HCT116 (cell line): ENCODE measurements at regions not wholly inside any gene's neighbourhood (a gene's known extent, or its start where the extent isn't known, plus 50 kb on each side); places are given as distances from the start of the nearest gene placed in this dataset.

Experiments used
- ATAC-seq: fragments of 200-7000 bp; cut with Tn5 transposase; 2 replicates; pipeline ENCODE4 v1.9.1; 2020; ENCODE audit warnings: mild to moderate bottlenecking, moderate library complexity
- BruUV-seq: library from RNA; stranded (reverse); fragments of 400-500 nt; replicated peaks from 2 replicates; lab custom pipeline; 2021; lab: Mats Ljungman, UMichigan
- CTCF ChIA-PET: fragments of 300-600 bp; sonication (Branson Sonifier 250); formaldehyde crosslinking; loops from one replicate; lab custom pipeline; 2021; ENCODE audit warnings: antibody characterized with exemption; lab: Charles Lee
- POLR2A ChIA-PET: fragments of 300-600, 350-600 bp; sonication (Branson Sonifier 250); formaldehyde crosslinking; loops from one replicate; lab custom pipeline; 2021; ENCODE audit warnings: antibody characterized with exemption; lab: Charles Lee
- RAD21 ChIA-PET, 2 experiments: fragments of 300-600 bp; sonication (Branson Sonifier 250); formaldehyde crosslinking; loops; one replicate each; lab custom pipeline; 2023; ENCODE audit warnings: low total read pairs in 2 of 2; ENCODE audit not compliant: uncharacterized antibody in 2 of 2, unreplicated experiment in 2 of 2, low non-redundant PET in 1 of 2; lab: Charles Lee
- DNase-seq: peaks from one replicate; pipeline ENCODE4 v3.0.0-alpha.2; 2010; ENCODE audit warnings: low read depth, low spot score
- H2AFZ ChIP-seq: fragments of 200-600 bp; shearing (Covaris generic), sonication (generic); 2 replicates; pipeline ENCODE4 v1.6.1; 2017; ENCODE audit warnings: low read depth, mixed run types, mixed read lengths, antibody characterized with exemption, low read length; ENCODE audit not compliant: poor library complexity, severe bottlenecking
- H3K27ac ChIP-seq: 2 replicates; pipeline ENCODE4 v1.5.1; 2012; ENCODE audit warnings: low read depth, low read length
- H3K27me3 ChIP-seq: fragments of 200-600 bp; sonication (generic); 2 replicates; pipeline ENCODE4 v1.6.1; 2016; ENCODE audit warnings: mixed run types, low read length, mixed read lengths; ENCODE audit not compliant: insufficient read depth
- H3K36me3 ChIP-seq, 2 experiments: fragments of 200-500 bp in 1 of 2; fragments of 200-600 bp in 1 of 2; sonication (Bioruptor generic) in 1 of 2; sonication (generic) in 1 of 2; 2 replicates each; pipeline versions ENCODE4 v1.5.1 to v1.6.1; 2014 to 2016; ENCODE audit warnings: low read length in 2 of 2, inconsistent platforms in 1 of 2, mixed read lengths in 1 of 2, mixed run types in 1 of 2; ENCODE audit not compliant: insufficient read depth in 2 of 2, control insufficient read depth in 1 of 2
- H3K4me1 ChIP-seq, 2 experiments: fragments of 200-600 bp in 1 of 2; sonication (generic) in 1 of 2; 2 replicates each; pipeline versions ENCODE4 v1.5.1 to v1.6.1; 2012 to 2017; ENCODE audit warnings: low read length in 2 of 2, inconsistent platforms in 1 of 2, mild to moderate bottlenecking in 1 of 2, mixed read lengths in 1 of 2, mixed run types in 1 of 2, moderate library complexity in 1 of 2; ENCODE audit not compliant: insufficient read depth in 2 of 2, control insufficient read depth in 1 of 2
- H3K4me2 ChIP-seq: fragments of 200-600 bp; sonication (generic); 2 replicates; pipeline ENCODE4 v1.6.1; 2017; ENCODE audit warnings: mixed run types, low read length, mixed read lengths
- H3K4me3 ChIP-seq, 2 experiments: fragments of 200-600 bp in 1 of 2; sonication (generic) in 1 of 2; replicated peaks in 1 of 2; 2 replicates each; pipeline ENCODE4 v1.5.1; 2011 to 2016; ENCODE audit warnings: low read length in 2 of 2, control low read depth in 1 of 2, low read depth in 1 of 2, mild to moderate bottlenecking in 1 of 2, mixed read lengths in 1 of 2, mixed run types in 1 of 2
- H3K79me2 ChIP-seq: fragments of 200-600 bp; sonication (generic); 2 replicates; pipeline ENCODE4 v1.6.1; 2017; ENCODE audit warnings: mild to moderate bottlenecking, mixed run types, low read length, moderate library complexity, mixed read lengths; ENCODE audit not compliant: insufficient read depth
- H3K9ac ChIP-seq: fragments of 200-600 bp; sonication (generic); 2 replicates; pipeline ENCODE4 v1.6.1; 2016; ENCODE audit warnings: low read length, mixed read lengths
- H3K9me2 ChIP-seq: fragments of 200-600 bp; sonication (generic), shearing (Covaris generic); 2 replicates; pipeline ENCODE4 v1.6.1; 2017; ENCODE audit warnings: mixed run types, mild to moderate bottlenecking, moderate library complexity; ENCODE audit not compliant: insufficient read depth
- H3K9me3 ChIP-seq, 2 experiments: fragments of 200-500 bp in 1 of 2; fragments of 200-600 bp in 1 of 2; sonication (Bioruptor generic) in 1 of 2; sonication (generic) in 1 of 2; 2 replicates each; pipeline ENCODE4 v1.6.1; 2014 to 2017; ENCODE audit warnings: low read length in 2 of 2, mixed read lengths in 2 of 2, inconsistent platforms in 1 of 2, low read depth in 1 of 2, mild to moderate bottlenecking in 1 of 2, mixed run types in 1 of 2, moderate library complexity in 1 of 2; ENCODE audit not compliant: control insufficient read depth in 1 of 2, insufficient read depth in 1 of 2
- H4K20me1 ChIP-seq: fragments of 200-600 bp; sonication (generic), shearing (Covaris generic); 2 replicates; pipeline ENCODE4 v1.6.1; 2017; ENCODE audit warnings: mixed run types, mild to moderate bottlenecking, moderate library complexity; ENCODE audit not compliant: insufficient read depth
- CBX3 ChIP-seq: IDR thresholded peaks from 2 replicates; pipeline ENCODE4 v1.6.1; 2012; ENCODE audit warnings: low read depth
- CEBPB ChIP-seq: IDR thresholded peaks from 2 replicates; pipeline ENCODE4 v1.6.1; 2012; ENCODE audit warnings: low read depth
- EGR1 ChIP-seq: IDR thresholded peaks from 2 replicates; pipeline ENCODE4 v1.6.1; 2012; ENCODE audit warnings: low read depth
- EZH2 ChIP-seq: fragments of 200-600 bp; sonication (generic); IDR thresholded peaks from 2 replicates; pipeline ENCODE4 v1.6.1; 2017; ENCODE audit warnings: antibody characterized with exemption, mixed run types
- FOSL1 ChIP-seq: IDR thresholded peaks from 2 replicates; pipeline ENCODE4 v1.6.1; 2012; ENCODE audit warnings: low read depth
- JUND ChIP-seq: IDR thresholded peaks from 2 replicates; pipeline ENCODE4 v1.6.1; 2012
- MAX ChIP-seq: IDR thresholded peaks from 2 replicates; pipeline ENCODE4 v1.6.1; 2012
- POLR2A ChIP-seq: IDR thresholded peaks from 2 replicates; pipeline ENCODE4 v1.7.0; 2011; ENCODE audit warnings: borderline replicate concordance; ENCODE audit not compliant: insufficient read depth, insufficient read length; ENCODE audit errors: extremely low read depth
- RAD21 ChIP-seq: IDR thresholded peaks from 2 replicates; pipeline ENCODE4 v1.6.1; 2012; ENCODE audit warnings: low read depth, mild to moderate bottlenecking
- REST ChIP-seq: IDR thresholded peaks from 2 replicates; pipeline ENCODE4 v1.6.1; 2012; ENCODE audit warnings: low read depth
- SP1 ChIP-seq: IDR thresholded peaks from 2 replicates; pipeline ENCODE4 v1.6.1; 2012; ENCODE audit warnings: low read depth
- SRF ChIP-seq: IDR thresholded peaks from 2 replicates; pipeline ENCODE4 v1.6.1; 2012; ENCODE audit warnings: low read depth
- TCF7L2 ChIP-seq: IDR thresholded peaks from 2 replicates; pipeline ENCODE4 v1.7.0; 2011; ENCODE audit warnings: borderline replicate concordance, inconsistent platforms; ENCODE audit not compliant: insufficient read depth, insufficient read length; ENCODE audit errors: extremely low read depth
- ZBTB33 ChIP-seq: IDR thresholded peaks from 2 replicates; pipeline ENCODE4 v1.6.1; 2011; ENCODE audit warnings: mild to moderate bottlenecking, low read length, moderate library complexity; ENCODE audit not compliant: insufficient replicate concordance; ENCODE audit errors: extremely low read depth
- ZFX ChIP-seq: fragments of 450-650 bp; IDR thresholded peaks from 2 replicates; pipeline ENCODE4 v1.6.1; 2017
- intact Hi-C: fragments of 100-400 bp; cut with micrococcal nuclease; formaldehyde crosslinking; loops from 2 replicates; pipeline ENCODE4 v1.10.0; 2022
- TF ChIP-seq, protein P1 (sequence below): IDR thresholded peaks from 2 replicates; pipeline ENCODE4 v1.6.1; 2012

DNA sequence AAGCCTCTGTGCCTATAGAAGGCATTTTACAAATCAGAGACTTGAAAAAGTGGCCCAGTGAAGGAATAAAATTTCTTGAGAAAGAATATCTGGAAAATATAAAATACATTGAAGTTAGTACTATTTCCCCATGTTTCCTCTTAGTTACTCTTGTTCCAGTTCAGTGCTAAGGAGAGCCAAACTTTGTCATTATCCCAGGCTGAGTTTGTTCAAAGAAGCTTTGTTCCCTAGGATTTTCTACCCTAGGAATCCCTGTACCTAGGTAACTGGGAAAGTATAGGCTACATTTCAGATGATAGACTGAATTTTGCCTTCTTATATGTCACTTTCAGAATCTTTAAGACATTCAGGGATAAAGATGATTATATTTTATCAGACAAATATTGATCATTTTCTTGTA lies 1395.7 kb upstream of the MAP3K7 start:
- Histone ChIP-seq H2AFZ (no peak overlapping the region), H3K27ac (no peak overlapping the region), H3K4me3 (no peak overlapping the region), H3K4me2 (no peak overlapping the region), H3K9me2 (no peaks in the 10 kb centered on the region), H3K4me1 (no peaks in the 10 kb centered on the region), H3K36me3 (no peaks in the 10 kb centered on the region), H3K27me3 (no peaks in the 10 kb centered on the region), H3K9ac (no peak overlapping the region), H3K79me2 (no peaks in the 10 kb centered on the region), H3K9me3 (peaks cover 9 to 12% of the 10 kb centered on the region in 2 experiments; a peak in 2 of 4 replicates), H4K20me1 (no peaks in the 10 kb centered on the region)
- DNase-seq, result no peak
- POLR2A ChIA-PET, result no interaction called here
- TF ChIP-seq CBX3, result no peak
- no peak for TF ChIP-seq TCF7L2
- TF ChIP-seq, protein P1, sequence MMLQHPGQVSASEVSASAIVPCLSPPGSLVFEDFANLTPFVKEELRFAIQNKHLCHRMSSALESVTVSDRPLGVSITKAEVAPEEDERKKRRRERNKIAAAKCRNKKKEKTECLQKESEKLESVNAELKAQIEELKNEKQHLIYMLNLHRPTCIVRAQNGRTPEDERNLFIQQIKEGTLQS, result no peak
- TF ChIP-seq MAX, result no peak
- no peak for TF ChIP-seq JUND
- no peak for TF ChIP-seq RAD21
- no peak for TF ChIP-seq FOSL1
- TF ChIP-seq REST, result no peak
- no peak for TF ChIP-seq ZBTB33
- TF ChIP-seq CEBPB, result no peak
- no peak for TF ChIP-seq EGR1
- no peak for TF ChIP-seq ZFX
- no peak for TF ChIP-seq POLR2A
- TF ChIP-seq SP1, result no peak
- no peak for TF ChIP-seq EZH2
- TF ChIP-seq SRF, result no peak
- no TSS peak for BruUV-seq
- intact Hi-C loops, result no loop called here
- no peak for ATAC-seq
- CTCF ChIA-PET, result no interaction called here
- RAD21 ChIA-PET, result no interaction called here
